DLD1 (cell line): ENCODE measurements at regions not wholly inside any gene's neighbourhood (a gene's known extent, or its start where the extent isn't known, plus 50 kb on each side); places are given as distances from the start of the nearest gene placed in this dataset.

Experiments
- in situ Hi-C: cut with HindIII; loops from 2 replicates; pipeline ENCODE4 v1.10.0; 2017; ENCODE audit warnings: low sequenced_read_pairs

DNA sequence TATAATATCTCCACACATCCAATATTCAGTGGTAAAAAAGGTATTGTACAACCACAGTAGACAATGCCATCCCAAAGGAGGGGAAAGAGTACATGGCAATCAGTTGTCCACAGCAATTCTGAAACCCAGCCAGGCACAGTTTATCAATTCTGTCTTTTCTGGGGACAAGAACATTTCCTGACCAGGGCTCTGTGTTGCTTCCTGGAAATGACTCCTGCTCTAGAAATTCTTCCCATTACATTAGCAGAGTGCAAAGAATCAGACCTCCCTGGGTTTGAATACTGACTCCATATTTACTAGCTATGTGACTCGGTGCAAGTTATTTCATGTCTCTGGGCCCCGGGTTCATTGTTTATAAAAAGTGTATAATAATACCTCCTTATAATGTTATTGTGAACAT lies 220.4 kb upstream of the CFAP20DC start:
- in situ Hi-C loops = no loop called here

DNA sequence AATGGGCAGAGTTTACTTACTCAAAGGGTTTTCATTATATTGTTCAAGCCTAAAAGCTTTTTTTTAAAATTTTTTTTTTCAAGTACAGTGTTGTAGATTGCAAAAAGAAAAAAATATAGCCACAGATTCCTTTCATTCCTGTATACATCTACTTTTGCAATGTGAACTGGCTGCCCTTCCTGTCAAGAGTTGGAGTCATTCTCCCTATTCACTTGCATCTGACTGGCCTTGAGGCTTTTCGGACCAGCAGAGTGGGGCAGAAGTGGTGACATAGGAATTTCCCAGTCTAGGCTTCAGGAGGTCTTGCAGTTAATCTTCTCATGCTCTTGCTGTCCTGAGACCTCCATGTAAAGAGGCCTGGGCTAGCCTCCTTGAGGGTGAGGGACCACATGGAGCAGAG lies 218.3 kb upstream of the CFAP20DC start:
- in situ Hi-C loops = no loop called here

DNA sequence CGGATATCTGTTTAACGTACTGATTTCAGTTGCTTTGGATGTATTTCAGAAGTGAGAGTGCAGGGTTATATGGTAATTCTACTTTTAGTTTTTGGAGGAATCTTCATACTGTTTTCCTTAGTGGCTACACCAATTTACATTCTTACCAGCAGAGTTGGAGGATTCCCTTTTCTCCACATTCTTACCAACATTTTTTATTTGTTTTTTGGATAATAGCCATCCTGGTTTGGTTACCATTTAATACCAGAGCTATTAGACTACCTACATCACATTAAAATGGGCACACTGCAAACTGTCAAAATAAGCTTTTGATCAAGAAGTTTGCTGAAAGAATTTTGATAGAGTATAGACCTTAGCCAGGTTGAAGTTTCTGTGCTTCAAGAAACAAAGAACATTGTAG lies 217.2 kb upstream of the CFAP20DC start:
- in situ Hi-C loops = no loop called here

DNA sequence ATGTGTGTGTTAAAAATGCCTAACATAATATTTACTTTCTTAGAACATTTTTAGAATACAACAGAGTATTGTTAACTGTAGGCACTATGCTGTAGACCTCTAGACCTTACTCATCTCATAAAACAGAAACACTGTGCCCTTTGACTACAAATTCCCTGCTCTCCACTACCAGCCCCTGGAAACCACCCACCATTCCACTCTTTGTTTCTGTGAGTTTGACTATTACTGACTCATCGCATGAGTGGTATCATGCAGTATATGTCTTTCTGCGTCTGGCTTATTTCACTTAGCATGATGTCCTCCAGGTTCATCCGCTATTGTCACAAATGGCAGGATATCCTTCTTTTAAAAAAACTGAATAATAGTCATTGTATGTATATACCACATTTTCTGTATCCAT lies 216.7 kb upstream of the CFAP20DC start:
- in situ Hi-C loops = no loop called here

DNA sequence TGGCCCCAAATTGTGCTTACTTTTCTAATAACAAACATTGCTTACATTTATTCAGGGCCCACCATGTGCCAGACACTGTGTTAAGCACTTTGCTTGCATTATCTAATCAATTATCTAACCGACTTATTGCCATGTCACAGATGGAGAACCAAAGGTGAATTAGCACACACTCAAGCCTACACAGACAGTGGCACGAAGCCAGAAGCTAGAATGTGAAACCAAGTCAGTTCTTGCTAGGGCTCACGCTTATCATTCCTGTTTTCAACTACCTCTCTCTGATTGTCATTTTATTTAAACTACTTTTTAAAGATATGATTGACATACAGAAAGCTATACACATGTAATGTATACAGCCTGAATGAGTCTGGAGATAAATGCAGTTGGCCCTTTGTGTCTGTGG lies 215.7 kb upstream of the CFAP20DC start:
- in situ Hi-C loops = no loop called here

DNA sequence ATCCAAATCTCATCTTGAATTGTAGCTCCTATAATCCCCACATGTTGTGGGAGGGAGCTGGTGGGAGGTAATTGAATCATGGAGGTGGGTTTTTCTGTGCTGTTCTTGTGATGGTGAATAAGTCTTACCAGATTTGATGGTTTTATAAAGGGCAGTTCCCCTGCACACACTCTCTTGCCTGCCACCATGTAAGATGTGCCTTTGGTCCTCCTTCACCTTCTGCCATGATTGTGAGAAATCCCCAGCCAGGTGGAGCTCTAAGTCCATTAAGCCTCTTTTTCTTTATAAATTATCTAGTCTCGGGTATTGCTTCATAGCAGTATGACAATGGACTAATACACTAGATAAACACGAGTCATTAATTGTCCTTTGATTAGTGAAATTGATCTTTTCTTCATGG lies 214.5 kb upstream of the CFAP20DC start:
- in situ Hi-C loops = no loop called here

DNA sequence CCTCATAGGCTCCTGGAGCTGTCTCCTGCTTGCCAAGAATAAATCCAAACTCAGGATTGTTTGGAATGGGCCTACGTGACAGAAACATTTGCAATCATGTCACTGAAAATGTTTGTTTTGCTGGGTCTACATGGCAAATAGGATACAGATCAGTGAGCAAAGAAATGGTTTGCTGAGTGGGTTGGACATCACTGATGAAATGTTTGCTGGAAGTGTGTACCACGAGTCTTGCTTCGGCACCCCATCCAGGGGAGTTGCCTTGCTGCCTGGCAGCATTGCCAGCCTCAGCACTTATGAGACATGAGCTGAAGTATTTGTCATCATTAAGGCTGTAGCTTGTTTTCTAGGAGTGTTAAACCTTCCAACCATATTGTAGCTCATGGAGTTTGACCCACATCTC lies 213.3 kb upstream of the CFAP20DC start:
- in situ Hi-C loops = no loop called here

DNA sequence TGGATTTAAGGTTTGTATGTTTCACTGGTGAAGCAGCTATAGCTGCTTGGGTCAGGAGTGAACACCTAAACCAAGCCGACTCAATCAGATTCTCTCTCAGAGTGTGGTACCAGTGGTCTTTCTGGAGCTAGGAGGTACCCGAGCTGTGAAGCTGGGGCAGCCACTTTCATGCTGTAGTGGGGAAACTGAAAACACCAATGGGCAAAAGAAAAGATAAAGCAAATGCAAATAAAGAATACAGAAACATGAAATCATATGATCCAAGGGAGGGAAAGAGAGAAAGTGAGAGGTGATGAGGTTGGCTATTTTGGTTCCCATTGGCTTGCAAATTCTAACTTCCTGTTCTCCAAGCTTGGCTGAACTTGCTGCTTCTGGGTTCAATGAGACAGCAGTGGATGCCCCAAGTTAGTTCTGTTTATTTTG lies 212.3 kb upstream of the CFAP20DC start:
- in situ Hi-C loops = no loop called here

DNA sequence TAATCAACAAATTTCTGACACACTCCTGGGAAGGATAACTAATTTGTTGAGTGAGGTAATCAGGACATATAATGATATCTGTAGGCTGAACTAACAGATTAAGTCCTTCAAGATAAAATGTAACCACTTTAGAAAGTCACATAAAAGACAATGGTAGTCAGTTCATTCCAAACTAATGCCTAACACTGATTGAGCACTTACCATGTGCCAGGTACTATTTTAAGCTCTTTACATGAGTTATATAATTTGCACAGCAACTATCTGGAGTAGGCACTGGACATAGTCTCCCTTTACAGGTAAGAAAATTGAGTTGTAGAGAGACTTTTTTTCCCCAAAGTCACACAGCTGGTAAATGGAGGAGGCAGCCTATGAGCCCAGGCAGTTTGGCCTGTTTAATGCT lies 211.2 kb upstream of the CFAP20DC start:
- in situ Hi-C loops = no loop called here

DNA sequence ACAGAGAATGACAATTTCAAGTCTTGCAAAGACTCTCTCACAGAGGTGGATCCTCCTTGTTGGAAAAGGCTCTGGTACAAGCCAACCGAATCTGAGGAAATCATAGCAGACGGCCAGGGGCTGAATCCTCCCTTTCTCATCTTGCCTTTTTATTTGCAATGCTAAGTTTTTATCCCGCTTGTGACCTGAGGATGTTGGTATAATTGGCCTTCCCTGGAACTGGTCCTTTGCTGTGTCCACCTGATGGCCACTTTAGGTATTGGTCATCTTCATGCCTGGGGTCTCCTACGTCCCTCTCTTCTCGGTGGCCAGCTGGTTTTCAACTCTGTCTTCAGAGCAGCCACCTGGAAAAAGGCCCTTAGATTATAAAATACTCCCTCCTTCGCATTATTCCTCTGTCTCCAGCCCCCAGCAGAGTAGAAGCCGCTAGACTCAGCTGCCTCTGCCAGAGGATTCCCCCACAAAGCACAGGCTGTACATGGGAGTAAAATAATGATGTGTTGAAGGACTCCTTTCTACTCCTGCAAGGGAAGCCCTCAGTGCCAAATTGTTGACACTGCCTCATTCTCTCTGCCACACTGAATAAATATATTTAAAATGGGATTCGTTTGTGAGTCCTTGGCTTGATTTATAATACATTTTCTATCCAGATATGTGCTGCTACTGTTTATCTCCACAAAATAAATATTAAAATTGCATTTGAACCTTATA lies 208.9 kb upstream of the CFAP20DC start:
- in situ Hi-C loops = no loop called here

DNA sequence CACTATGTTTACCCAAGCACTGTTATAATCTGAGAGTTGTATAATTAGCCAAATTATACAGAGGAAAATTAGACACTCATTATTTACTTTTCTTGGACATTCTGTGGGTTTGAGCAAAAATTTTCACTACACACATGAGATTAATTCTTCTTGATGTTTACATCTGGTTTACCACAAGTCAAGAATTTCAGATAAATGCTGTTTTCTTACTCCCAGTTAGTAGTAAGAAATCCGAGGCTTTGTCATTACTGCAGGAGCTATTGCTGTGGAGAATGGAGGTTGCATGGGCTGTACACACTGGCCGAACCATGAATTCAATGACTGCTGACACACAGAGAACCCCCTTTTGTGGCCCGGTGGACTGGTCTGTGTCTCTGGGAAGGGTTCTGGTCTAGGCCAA lies 207.7 kb upstream of the CFAP20DC start:
- in situ Hi-C loops = no loop called here

DNA sequence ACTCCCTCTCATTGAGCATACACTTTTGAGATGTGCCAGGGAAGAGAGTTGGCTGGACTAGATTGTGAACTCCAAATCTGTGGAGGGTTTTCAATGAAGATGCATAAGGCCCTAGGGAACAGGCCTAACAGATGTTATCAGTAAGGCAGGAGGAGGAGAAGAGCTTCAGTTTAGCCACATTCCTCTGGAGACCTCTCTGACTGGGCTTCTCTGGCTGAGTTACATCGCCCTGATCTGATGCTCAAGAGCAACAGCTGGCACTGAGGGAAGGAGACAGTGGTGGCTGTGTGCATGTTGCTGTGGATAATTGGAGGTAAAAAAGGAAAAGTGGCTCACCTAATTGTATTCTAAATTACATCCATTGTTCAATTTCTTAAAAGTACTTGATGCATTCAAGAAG lies 206.4 kb upstream of the CFAP20DC start:
- in situ Hi-C loops = no loop called here

DNA sequence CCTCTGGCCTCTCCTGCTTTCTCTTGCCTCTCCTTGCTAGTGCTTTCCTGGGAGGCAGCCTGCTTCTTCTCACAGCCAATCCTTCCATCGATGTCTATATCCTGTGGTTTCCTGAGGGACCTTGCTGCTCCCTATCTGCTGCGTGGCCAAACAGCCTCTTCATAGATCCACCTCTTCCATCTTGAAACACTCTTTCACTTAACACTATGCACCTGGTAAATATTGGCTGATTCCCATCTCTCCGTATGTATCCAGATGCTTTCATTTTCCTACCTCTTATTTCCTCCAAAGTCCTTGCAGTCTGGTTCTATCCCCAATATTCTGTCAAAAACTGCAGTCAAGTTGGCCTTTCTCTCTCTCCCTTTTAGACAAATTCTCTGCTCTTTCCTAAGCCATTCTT lies 205.2 kb upstream of the CFAP20DC start:
- in situ Hi-C loops = no loop called here

DNA sequence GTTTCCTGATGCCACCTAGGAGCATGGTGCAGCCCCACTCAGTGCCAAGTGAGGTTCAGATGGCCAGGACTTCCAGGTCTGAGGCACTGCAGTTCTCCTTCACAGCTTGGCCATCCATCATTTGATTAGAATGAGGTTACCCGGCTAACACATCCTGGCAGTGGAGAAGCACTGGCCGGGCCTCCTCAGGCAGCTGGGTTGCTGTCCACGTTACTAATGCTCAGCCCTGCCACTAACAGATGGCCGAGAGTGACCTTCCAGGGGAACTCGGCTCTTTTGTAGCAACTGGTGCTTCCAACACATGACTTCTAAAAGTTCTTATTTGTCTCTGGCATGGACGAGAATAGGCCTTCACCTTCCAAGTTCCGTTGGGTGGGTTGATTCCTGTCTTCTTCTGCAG lies 204.6 kb upstream of the CFAP20DC start:
- in situ Hi-C loops = no loop called here

DNA sequence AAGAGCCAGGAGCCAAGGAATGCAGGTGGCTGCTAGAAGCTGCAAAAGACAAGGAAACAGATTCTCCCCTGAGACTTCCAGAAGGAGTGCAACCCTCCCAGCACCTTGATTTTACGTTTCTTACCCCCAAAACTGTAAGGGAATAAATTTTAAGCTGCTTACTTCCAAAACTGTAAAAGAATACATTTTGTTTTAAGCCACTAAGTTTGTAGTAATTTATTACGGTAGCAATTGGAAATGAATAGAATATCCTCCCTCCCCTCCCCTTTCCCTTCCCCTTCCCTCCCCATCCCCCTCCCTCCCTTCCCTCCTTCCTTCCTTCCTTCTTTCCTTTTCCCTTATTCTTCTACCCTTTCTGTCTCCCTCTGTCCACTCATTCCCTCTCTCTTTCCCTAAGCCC lies 203.7 kb upstream of the CFAP20DC start:
- in situ Hi-C loops = no loop called here

DNA sequence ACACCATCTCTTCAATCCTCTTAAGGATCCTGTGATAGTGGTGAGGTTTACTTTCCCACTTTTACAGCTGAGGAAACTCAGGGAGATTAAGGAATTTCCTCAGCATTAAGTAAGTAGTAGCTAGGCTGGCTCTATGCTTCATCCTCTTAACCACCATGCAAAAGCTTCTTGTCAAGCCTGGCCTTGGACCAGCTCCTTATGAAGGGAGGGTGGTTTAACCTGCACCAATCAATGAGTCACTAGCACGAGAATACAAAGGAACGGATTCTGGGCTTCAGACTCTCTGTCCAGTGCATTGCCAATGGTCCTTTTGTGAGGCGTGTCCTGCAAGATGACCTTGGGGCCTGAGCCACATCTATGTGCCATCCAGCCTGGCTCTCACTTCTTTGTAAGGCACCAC lies 202.0 kb upstream of the CFAP20DC start:
- in situ Hi-C loops = no loop called here

DNA sequence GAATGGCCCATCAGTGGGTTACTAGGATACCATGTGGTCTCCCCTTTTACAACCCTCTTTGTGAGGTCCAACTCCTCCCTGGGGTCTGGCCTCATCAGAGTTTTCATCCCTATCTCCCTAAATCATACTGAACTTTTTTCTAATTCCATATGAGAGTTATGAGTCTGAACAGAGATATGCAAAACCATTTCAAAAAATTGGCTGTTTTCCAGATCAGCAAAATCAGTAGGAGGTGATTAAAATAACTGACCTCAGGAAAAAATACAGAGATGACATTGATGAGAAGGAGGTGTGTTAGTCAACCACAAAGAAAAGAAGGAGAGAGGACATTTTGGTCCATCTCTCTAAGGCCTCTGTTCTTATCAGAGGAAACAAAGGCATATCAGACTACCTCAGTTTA lies 200.8 kb upstream of the CFAP20DC start:
- in situ Hi-C loops = no loop called here

DNA sequence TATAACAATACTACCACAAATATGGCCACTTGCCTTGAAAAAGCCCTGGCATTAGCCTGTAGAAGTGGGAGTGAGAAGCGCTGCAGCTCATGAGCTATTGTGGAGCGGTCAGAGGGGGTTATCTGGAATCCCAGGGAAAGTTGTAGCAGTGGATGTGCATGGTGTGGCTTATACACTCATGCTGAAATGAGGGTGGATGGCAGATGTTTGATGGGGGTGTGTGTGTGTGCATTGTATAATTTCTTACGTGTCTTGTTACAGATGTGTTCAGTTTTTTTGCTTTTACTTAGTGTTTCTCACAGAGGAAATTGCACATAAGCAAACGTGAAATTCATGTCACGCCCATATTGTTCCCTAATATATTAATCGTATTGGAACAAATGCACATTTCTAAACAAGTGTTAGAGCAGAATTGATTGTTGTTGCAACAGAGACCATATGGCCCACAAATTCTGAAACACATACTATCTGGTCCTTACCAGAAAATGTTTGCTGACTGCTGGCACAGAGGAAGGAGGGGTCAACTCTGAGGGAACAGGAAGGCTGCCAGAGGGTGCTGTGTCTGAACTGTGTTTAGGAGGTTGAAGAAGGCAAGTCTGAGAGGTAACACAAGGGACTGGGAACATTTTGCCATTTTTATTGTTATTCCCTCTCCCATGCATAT lies 200.0 kb upstream of the CFAP20DC start:
- in situ Hi-C loops = no loop called here

DNA sequence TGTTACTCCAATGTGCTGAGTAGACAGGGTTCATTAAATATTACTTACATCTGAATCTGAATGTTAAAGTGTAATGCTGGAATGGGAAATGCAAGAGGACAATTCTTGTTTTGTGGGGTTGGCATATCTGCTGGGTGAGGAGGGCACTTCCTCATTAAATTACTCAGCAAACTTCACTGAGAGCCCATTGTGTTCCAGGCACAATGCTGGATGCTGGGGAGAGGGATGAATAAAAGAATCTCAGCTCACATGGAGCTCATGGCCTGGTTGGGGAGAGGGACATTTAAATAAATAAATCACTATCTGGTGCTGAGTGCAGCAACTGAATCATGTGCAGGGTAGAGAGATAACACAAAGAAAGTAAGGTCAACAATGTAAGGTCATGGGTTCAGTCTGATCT lies 199.2 kb upstream of the CFAP20DC start:
- in situ Hi-C loops = no loop called here

DNA sequence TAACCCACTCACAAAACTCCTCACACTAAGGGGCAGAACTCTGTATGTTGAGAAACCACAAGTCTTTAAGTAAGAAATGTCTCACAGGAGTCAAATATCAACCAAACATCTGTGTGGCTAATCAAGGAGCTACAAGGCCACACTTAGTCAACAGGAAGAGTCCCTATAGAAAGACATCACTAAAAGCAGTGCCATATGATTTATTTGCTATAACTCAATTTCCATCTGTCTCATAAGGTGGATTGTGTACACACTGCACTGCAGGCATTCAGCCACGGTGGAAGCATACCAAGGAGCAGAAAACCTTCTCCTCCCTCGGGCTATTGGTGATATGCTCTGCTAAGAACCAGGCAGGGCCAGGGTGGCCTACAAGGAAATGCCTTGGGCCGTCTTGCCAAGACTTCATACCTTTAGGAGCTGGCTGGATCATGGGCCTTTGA lies 197.6 kb upstream of the CFAP20DC start:
- in situ Hi-C loops = no loop called here

DNA sequence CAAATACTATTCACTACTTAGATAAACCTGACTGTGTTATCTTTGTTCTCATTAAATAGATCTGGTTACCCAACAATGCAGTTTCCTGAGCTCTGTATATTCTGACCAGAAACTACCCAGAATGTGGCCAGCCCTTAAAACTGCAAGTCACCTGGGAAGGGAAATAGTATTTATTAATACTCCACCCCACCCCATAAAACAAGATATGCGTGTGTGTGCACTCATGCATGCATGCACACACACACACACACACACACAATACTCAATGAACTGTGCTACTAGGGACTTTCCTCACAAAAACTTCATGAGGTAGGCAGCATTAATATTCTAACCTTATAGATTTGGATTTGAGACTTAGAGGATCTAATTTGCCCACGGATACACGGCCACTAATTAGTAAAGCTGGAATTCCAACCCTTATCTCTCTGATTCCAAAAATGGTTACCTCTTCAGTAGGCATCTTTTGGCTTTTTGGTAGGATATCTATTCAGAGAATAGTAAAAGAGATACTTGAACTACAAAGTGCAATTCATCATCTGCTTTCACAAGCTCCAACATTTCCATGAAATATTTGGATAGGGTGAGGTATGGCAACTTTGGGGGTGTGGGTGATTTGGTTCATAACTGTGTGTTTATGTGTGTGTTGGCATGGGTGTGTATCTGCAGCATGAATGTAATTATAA lies 197.0 kb upstream of the CFAP20DC start:
- in situ Hi-C loops = no loop called here

DNA sequence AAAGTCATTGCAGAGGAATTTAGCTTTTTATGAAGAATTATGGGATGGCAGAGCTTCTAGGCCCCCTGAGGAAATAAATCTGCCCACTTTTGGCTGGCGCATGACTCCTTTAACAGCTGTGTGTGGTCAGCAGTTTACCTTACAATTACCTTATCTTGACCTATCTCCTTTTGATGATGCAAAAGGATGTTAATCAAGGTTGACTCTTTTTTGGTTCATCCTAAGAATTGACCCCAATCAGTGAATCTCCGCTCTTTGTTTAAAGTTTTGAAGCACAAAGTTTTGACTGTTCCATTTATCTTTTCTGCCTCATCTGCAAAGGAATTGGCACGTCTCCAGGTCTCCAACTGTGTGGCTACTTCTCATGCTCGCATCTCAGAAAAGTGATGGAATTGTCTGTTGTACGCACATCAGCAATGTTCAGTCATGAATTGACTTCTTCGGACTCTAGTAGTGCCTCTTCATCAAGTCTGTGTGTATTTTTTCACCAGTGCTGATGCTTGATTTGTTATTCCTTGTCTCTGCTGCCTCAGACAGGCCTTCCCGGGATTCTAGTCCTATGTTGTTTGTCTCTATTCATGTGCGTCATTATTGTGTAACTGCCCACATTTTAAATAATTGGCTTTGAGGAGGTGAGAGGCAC lies 196.2 kb upstream of the CFAP20DC start:
- in situ Hi-C loops = no loop called here
